ENCODE measurements at regions not wholly inside any gene's neighbourhood (a gene's known extent, or its start where the extent isn't known, plus 50 kb on each side); places are given as distances from the start of the nearest gene placed in this dataset.

- no peak overlapping the region for H3K27ac ChIP-seq
- WGBS, 2 donors: 82 to 83% methylated on average over 1 to 2 of the region's 2 CpGs
- H3K4me3 ChIP-seq: no peak overlapping the region
- intact Hi-C loops (cut with DNase I; ENCODE audit: low total_unique reads): no loop called here
- no peaks in the 10 kb centered on the region for H3K4me1 ChIP-seq
- DNase-seq: no peak
- H3K27me3 ChIP-seq: no peaks in the 10 kb centered on the region
- no peaks in the 10 kb centered on the region for H3K36me3 ChIP-seq (ENCODE audit: low read depth, missing control alignments)
- H3K9me3 ChIP-seq: no peaks in the 10 kb centered on the region
- TF ChIP-seq POLR2A (IDR thresholded peaks at IDR 0.05): no peak
- no peak for TF ChIP-seq CTCF (IDR thresholded peaks at IDR 0.05)
Measured at GRCh38 chr18:78818961-78819360, 160.7 kb upstream of the SALL3 start.

- no peaks in the 10 kb centered on the region for H3K27me3 ChIP-seq
- intact Hi-C loops (cut with DNase I; ENCODE audit: low total_unique reads): no loop called here
- DNase-seq: no peak
Measured at GRCh38 chr18:78820161-78820834, 159.3 kb upstream of the SALL3 start.

GRCh38 chr18:78821396-78821795 lies 158.2 kb upstream of the SALL3 start:
- WGBS, 2 donors: 71 to 72% methylated on average over 9 of the region's 9 CpGs
- DNase-seq: no peak
- H3K27ac ChIP-seq: no peak overlapping the region
- H3K4me1 ChIP-seq: no peaks in the 10 kb centered on the region
- no peaks in the 10 kb centered on the region for H3K36me3 ChIP-seq (ENCODE audit: low read depth, missing control alignments)
- TF ChIP-seq CTCF (IDR thresholded peaks at IDR 0.05) (no peak), POLR2A (IDR thresholded peaks at IDR 0.05) (no peak)
- H3K4me3 ChIP-seq: no peak overlapping the region
- intact Hi-C loops (cut with DNase I; ENCODE audit: low total_unique reads): no loop called here
- H3K27me3 ChIP-seq: no peaks in the 10 kb centered on the region
- H3K9me3 ChIP-seq: no peaks in the 10 kb centered on the region

More at GRCh38 chr18:78820161-78820834, 159.3 kb upstream of the SALL3 start:
- TF ChIP-seq POLR2A (IDR thresholded peaks at IDR 0.05) (no peak), CTCF (IDR thresholded peaks at IDR 0.05) (no peak)
- Histone ChIP-seq H3K27ac (no peak overlapping the region), H3K9me3 (no peaks in the 10 kb centered on the region), H3K4me1 (no peaks in the 10 kb centered on the region), H3K4me3 (no peak overlapping the region), H3K36me3 (ENCODE audit: low read depth, missing control alignments) (no peaks in the 10 kb centered on the region)
- WGBS, 2 donors: 68 to 70% methylated on average over 14 of the region's 14 CpGs

DNA sequence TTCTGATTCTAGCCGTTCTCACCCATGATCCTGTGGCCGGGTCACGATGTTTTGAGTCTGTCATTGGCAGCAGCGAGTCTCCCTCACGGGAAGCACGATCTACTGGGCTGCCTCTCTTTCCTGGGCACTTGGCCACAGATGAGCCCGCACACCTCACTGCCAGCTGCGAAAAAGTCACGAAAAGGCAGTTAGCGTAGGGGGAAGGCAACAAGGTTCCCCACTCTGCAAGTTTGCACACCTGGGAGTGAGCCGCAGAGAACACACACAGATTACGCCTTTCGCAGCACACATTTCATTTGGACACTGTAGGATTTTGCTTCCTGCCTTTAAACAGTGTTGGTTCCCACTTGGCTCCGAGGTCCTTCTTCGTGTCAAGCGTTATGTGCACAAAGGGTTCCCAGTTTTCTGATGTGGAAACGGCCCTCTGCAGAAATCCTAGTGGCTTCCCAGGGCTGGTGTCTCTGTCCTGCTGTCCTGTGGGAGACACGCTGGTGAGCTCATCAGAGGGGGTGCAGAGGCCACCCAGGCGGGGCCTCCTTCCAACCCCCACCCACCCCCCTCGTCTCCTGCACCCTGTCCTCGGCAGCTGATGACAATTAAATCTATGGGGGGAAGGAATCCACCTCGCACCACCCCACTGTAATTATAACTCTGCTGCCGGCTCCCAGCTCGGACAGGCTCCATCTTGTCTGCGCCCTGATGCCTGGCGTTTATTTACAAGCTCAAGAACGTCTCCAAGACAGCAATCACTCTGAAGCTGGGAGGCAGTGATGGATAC lies 157.3 kb upstream of the SALL3 start:
- no peak for DNase-seq

More for the DNA sequence above, 157.3 kb upstream of the SALL3 start:
- Histone ChIP-seq H3K9me3 (no peaks in the 10 kb centered on the region), H3K27me3 (no peaks in the 10 kb centered on the region), H3K36me3 (ENCODE audit: low read depth, missing control alignments) (no peaks in the 10 kb centered on the region), H3K4me1 (no peaks in the 10 kb centered on the region), H3K4me3 (no peak overlapping the region), H3K27ac (no peak overlapping the region)
- 82 to 87% methylated on average over 22 to 27 of the region's 27 CpGs for WGBS, 2 donors
- TF ChIP-seq CTCF (IDR thresholded peaks at IDR 0.05): no peak
- TF ChIP-seq POLR2A (IDR thresholded peaks at IDR 0.05): no peak
- intact Hi-C loops (cut with DNase I; ENCODE audit: low total_unique reads): no loop called here
